Uterus (tissue), 2 donors: ENCODE measurements at regions not wholly inside any gene's neighbourhood (a gene's known extent, or its start where the extent isn't known, plus 50 kb on each side); places are given as distances from the start of the nearest gene placed in this dataset.

Experiments
- CTCF ChIP-seq, 4 experiments: fragments of 200-600 bp in 2 of 4; fragments of 450-650 bp in 2 of 4; sonication (generic) in 2 of 4; IDR thresholded peaks; one replicate each; pipeline ENCODE4 v1.5.1; 2016 to 2019; ENCODE audit warnings: antibody characterized with exemption in 4 of 4, mild to moderate bottlenecking in 2 of 4, moderate library complexity in 1 of 4
- POLR2A ChIP-seq, 2 donors: fragments of 450-650 bp; IDR thresholded peaks; one replicate each; pipeline ENCODE4 v1.6.1; 2016; ENCODE audit warnings: antibody characterized with exemption in 2 of 2, mild to moderate bottlenecking in 1 of 2, moderate library complexity in 1 of 2

- TF ChIP-seq CTCF (IDR thresholded peaks at IDR 0.05) (no peak), POLR2A (IDR thresholded peaks at IDR 0.05) (no peak)
Measured at GRCh38 chr6:84569882-84570281, 194.5 kb downstream of the TBX18 start.
